OCI-LY7 (cell line): ENCODE measurements at regions not wholly inside any gene's neighbourhood (a gene's known extent, or its start where the extent isn't known, plus 50 kb on each side); places are given as distances from the start of the nearest gene placed in this dataset.

Experiments used
- CTCF ChIP-seq: fragments of 200-600 bp; sonication (generic); conservative IDR thresholded peaks from 2 replicates; pipeline ENCODE4 v1.5.1; 2014; ENCODE audit warnings: mild to moderate bottlenecking, antibody characterized with exemption, low read length, moderate library complexity, mixed read lengths
- EZH2phosphoT487 ChIP-seq: fragments of 200-600 bp; sonication (generic); IDR thresholded peaks from 2 replicates; pipeline ENCODE4 v1.6.1; 2018; ENCODE audit warnings: low read depth, borderline replicate concordance, mild to moderate bottlenecking, mixed run types, antibody characterized with exemption, low read length, moderate library complexity, mixed read lengths

- no peak for TF ChIP-seq CTCF
- TF ChIP-seq EZH2phosphoT487 = no peak
Observed at GRCh38 chr14:97296176-97296575, 499.0 kb downstream of the VRK1 start.
